H1 (cell line): ENCODE measurements at regions not wholly inside any gene's neighbourhood (a gene's known extent, or its start where the extent isn't known, plus 50 kb on each side); places are given as distances from the start of the nearest gene placed in this dataset.

ENCODE experiments used
- CTCF ChIA-PET: fragments of 300-600 bp; sonication (Branson Sonifier 250); formaldehyde crosslinking; loops from one replicate; lab custom pipeline; 2021; ENCODE audit not compliant: partially characterized antibody; lab: Charles Lee
- POLR2A ChIA-PET: fragments of 300-600 bp; sonication (Branson Sonifier 250); formaldehyde crosslinking; loops from one replicate; lab custom pipeline; 2021; ENCODE audit warnings: inconsistent platforms; ENCODE audit not compliant: partially characterized antibody; lab: Charles Lee
- DNase-seq, 2 experiments: peaks; one replicate each; pipeline versions ENCODE4 v3.0.0 to v3.0.0-alpha.2; 2010 to 2022; ENCODE audit warnings: low spot score in 2 of 2, low read depth in 1 of 2, mixed read lengths in 1 of 2
- FAIRE-seq: peaks from 2 replicates; lab custom pipeline; 2011; peaks lifted over from hg19 to GRCh38; lab: Jason Lieb, UNC
- H2AFZ ChIP-seq: 2 replicates; pipeline ENCODE4 v1.8.1; 2012; ENCODE audit warnings: low read length, inconsistent platforms
- H2AK5ac ChIP-seq: 2 replicates; pipeline ENCODE4 v1.6.1; 2013; ENCODE audit warnings: low read depth, low read length
- H2BK120ac ChIP-seq: replicated peaks from 2 replicates; pipeline ENCODE3; 2013; ENCODE audit warnings: low read depth, low read length, inconsistent platforms
- H2BK12ac ChIP-seq: 2 replicates; pipeline ENCODE4 v1.6.1; 2013; ENCODE audit warnings: low read depth, low read length
- H2BK15ac ChIP-seq: 2 replicates; pipeline ENCODE4 v1.6.1; 2013; ENCODE audit warnings: low read length
- H2BK20ac ChIP-seq: 2 replicates; pipeline ENCODE4 v1.6.1; 2013; ENCODE audit warnings: low read length
- H2BK5ac ChIP-seq: 2 replicates; pipeline ENCODE4 v1.6.1; 2013; ENCODE audit warnings: low read depth, low read length
- H3K14ac ChIP-seq: 2 replicates; pipeline ENCODE4 v1.6.1; 2013; ENCODE audit warnings: inconsistent platforms; ENCODE audit not compliant: insufficient read length
- H3K18ac ChIP-seq: 2 replicates; pipeline ENCODE4 v1.6.1; 2013; ENCODE audit warnings: low read length; ENCODE audit errors: extremely low read depth
- H3K23ac ChIP-seq: 2 replicates; pipeline ENCODE4 v1.6.1; 2013; ENCODE audit warnings: inconsistent platforms; ENCODE audit not compliant: insufficient read length
- H3K23me2 ChIP-seq: 2 replicates; pipeline ENCODE4 v1.6.1; 2013; ENCODE audit warnings: low read depth, low read length
- H3K27ac ChIP-seq: 2 replicates; pipeline ENCODE4 v1.6.1; 2011; ENCODE audit warnings: low read depth, low read length, inconsistent platforms
- H3K27me3 ChIP-seq, 4 experiments: replicated peaks in 1 of 4; 1 replicate in 1 of 4; 2 replicates in 3 of 4; pipeline versions ENCODE4 v1.6.1 to v1.8.1; 2011 to 2013; ENCODE audit warnings: low read length in 3 of 4, mild to moderate bottlenecking in 3 of 4, inconsistent platforms in 2 of 4, mixed read lengths in 2 of 4, moderate library complexity in 1 of 4; ENCODE audit not compliant: control insufficient read depth in 3 of 4, insufficient read depth in 3 of 4; ENCODE audit errors: extremely low read depth in 1 of 4
- H3K36me3 ChIP-seq, 4 experiments: 2 replicates each; pipeline versions ENCODE4 v1.6.1 to v1.8.1; 2011 to 2013; ENCODE audit warnings: mild to moderate bottlenecking in 4 of 4, low read length in 3 of 4, moderate library complexity in 2 of 4, control low read depth in 1 of 4, inconsistent platforms in 1 of 4; ENCODE audit not compliant: insufficient read depth in 4 of 4, control insufficient read depth in 2 of 4
- H3K4ac ChIP-seq: replicated peaks from 2 replicates; pipeline ENCODE3; 2013; ENCODE audit warnings: low read length, low read depth, mixed read lengths, inconsistent platforms; ENCODE audit not compliant: insufficient read length
- H3K4me1 ChIP-seq, 4 experiments: replicated peaks in 1 of 4; 1 replicate in 1 of 4; 2 replicates in 3 of 4; pipeline versions ENCODE4 v1.6.1 to v1.8.1; 2011 to 2013; ENCODE audit warnings: low read length in 3 of 4, inconsistent platforms in 2 of 4, mixed read lengths in 1 of 4; ENCODE audit not compliant: insufficient read depth in 4 of 4, control insufficient read depth in 3 of 4
- H3K4me2 ChIP-seq, 2 experiments: 2 replicates each; pipeline versions ENCODE4 v1.6.1 to v1.8.1; 2011 to 2013; ENCODE audit warnings: low read depth in 2 of 2, low read length in 2 of 2, control low read depth in 1 of 2, inconsistent platforms in 1 of 2, mild to moderate bottlenecking in 1 of 2; ENCODE audit not compliant: insufficient read depth in 1 of 2
- H3K4me3 ChIP-seq, 4 experiments: fragments of 200-600, 300-600 bp in 1 of 4; sonication (generic), shearing (Covaris generic), sonication (Bioruptor Twin) in 1 of 4; 2 replicates each; pipeline versions ENCODE4 v1.5.1 to v1.8.1; 2011 to 2016; ENCODE audit warnings: low read length in 4 of 4, low read depth in 3 of 4, control low read depth in 2 of 4, inconsistent platforms in 2 of 4, mild to moderate bottlenecking in 2 of 4, mixed read lengths in 1 of 4, moderate library complexity in 1 of 4; ENCODE audit not compliant: insufficient read depth in 2 of 4; ENCODE audit errors: extremely low read depth in 1 of 4
- H3K56ac ChIP-seq: replicated peaks from 2 replicates; pipeline ENCODE3; 2013; ENCODE audit warnings: low read depth, mild to moderate bottlenecking, mixed read lengths, low read length, inconsistent platforms; ENCODE audit not compliant: insufficient read length
- H3K79me1 ChIP-seq: 2 replicates; pipeline ENCODE4 v1.6.1; 2013; ENCODE audit warnings: low read depth, low read length, control low read depth
- H3K79me2 ChIP-seq, 2 experiments: 2 replicates each; pipeline versions ENCODE4 v1.6.1 to v1.8.1; 2012 to 2013; ENCODE audit warnings: low read length in 2 of 2, mild to moderate bottlenecking in 2 of 2, inconsistent platforms in 1 of 2; ENCODE audit not compliant: insufficient read depth in 2 of 2, control insufficient read depth in 1 of 2
- H3K9ac ChIP-seq, 4 experiments: replicated peaks in 1 of 4; 1 replicate in 1 of 4; 2 replicates in 3 of 4; pipeline versions ENCODE4 v1.6.1 to v1.8.1; 2011 to 2013; ENCODE audit warnings: low read depth in 3 of 4, low read length in 3 of 4, control low read depth in 2 of 4, mild to moderate bottlenecking in 2 of 4, moderate library complexity in 2 of 4, inconsistent platforms in 1 of 4; ENCODE audit errors: extremely low read depth in 1 of 4
- H3K9me3 ChIP-seq, 2 experiments: 2 replicates each; pipeline versions ENCODE4 v1.6.1 to v1.8.1; 2012 to 2013; ENCODE audit warnings: mild to moderate bottlenecking in 2 of 2, moderate library complexity in 2 of 2, control low read depth in 1 of 2, inconsistent platforms in 1 of 2, low read depth in 1 of 2, low read length in 1 of 2, mixed read lengths in 1 of 2; ENCODE audit not compliant: insufficient read depth in 2 of 2
- H4K20me1 ChIP-seq, 2 experiments: replicated peaks in 1 of 2; 2 replicates each; pipeline versions ENCODE3 to v1.8.1; 2011 to 2013; ENCODE audit warnings: inconsistent platforms in 2 of 2, low read length in 2 of 2, mild to moderate bottlenecking in 1 of 2; ENCODE audit not compliant: insufficient read depth in 2 of 2, control insufficient read depth in 1 of 2
- H4K5ac ChIP-seq: 2 replicates; pipeline ENCODE4 v1.6.1; 2013; ENCODE audit warnings: low read length, low read depth, mixed read lengths, inconsistent platforms; ENCODE audit not compliant: insufficient read length
- H4K8ac ChIP-seq: 2 replicates; pipeline ENCODE4 v1.8.0; 2013; ENCODE audit warnings: mild to moderate bottlenecking, moderate library complexity, low read length, inconsistent platforms; ENCODE audit not compliant: insufficient read depth; ENCODE audit errors: extremely low read depth
- H4K91ac ChIP-seq: replicated peaks from 2 replicates; pipeline ENCODE3; 2013; ENCODE audit warnings: low read length, mixed read lengths, inconsistent platforms; ENCODE audit not compliant: insufficient read length
- BCL11A ChIP-seq, 2 experiments: IDR thresholded peaks; one replicate each; pipeline ENCODE4 v1.6.1; 2011; ENCODE audit warnings: low read depth in 2 of 2, low read length in 2 of 2, mild to moderate bottlenecking in 2 of 2
- CEBPB ChIP-seq: IDR thresholded peaks from 2 replicates; pipeline ENCODE4 v1.6.1; 2012; ENCODE audit warnings: low read depth, low read length
- FOSL1 ChIP-seq: IDR thresholded peaks from 2 replicates; pipeline ENCODE4 v1.6.1; 2011; ENCODE audit warnings: mild to moderate bottlenecking, low read depth, low read length, moderate library complexity; ENCODE audit not compliant: insufficient read depth
- KDM5A ChIP-seq: fragments of 200-600 bp; IDR thresholded peaks from 2 replicates; pipeline ENCODE4 v1.7.1; 2012; ENCODE audit warnings: mild to moderate bottlenecking, low read length, inconsistent platforms, mixed read lengths
- NANOG ChIP-seq: IDR thresholded peaks from 2 replicates; pipeline ENCODE4 v1.6.1; 2011; ENCODE audit warnings: low read length, low read depth, mild to moderate bottlenecking, inconsistent platforms; ENCODE audit not compliant: insufficient read depth, poor library complexity, severe bottlenecking
- POLR2AphosphoS5 ChIP-seq: IDR thresholded peaks from 2 replicates; pipeline ENCODE4 v1.6.1; 2011; ENCODE audit warnings: low read depth, low read length
- RFX5 ChIP-seq: IDR thresholded peaks from 2 replicates; pipeline ENCODE4 v1.6.1; 2011; ENCODE audit warnings: low read depth, low read length, improper control_type of control experiment, borderline replicate concordance
- TAF7 ChIP-seq: optimal IDR thresholded peaks from 2 replicates; pipeline ENCODE3; 2011; ENCODE audit warnings: low read depth, mild to moderate bottlenecking, inconsistent platforms, low read length, moderate library complexity, borderline replicate concordance
- TBP ChIP-seq: IDR thresholded peaks from 2 replicates; pipeline ENCODE4 v1.6.1; 2011; ENCODE audit warnings: low read depth, low read length, improper control_type of control experiment
- WGBS, 2 experiments: shearing (Covaris generic) in 1 of 2; methylation state at CpG; one replicate each; pipeline versions ENCODE4 v1.1.6 to v1.1.7; 2013 to 2015; ENCODE audit warnings: low lambda C conversion rate in 2 of 2, mixed read lengths in 2 of 2, inconsistent platforms in 1 of 2, low coverage in 1 of 2, missing lambda C conversion rate in 1 of 2; ENCODE audit not compliant: insufficient replicate concordance in 2 of 2, insufficient coverage in 1 of 2, insufficient read length in 1 of 2; ENCODE audit errors: extremely low coverage in 1 of 2, missing lambda C conversion rate in 1 of 2; 5-methylcytosine and 5-hydroxymethylcytosine counted together
- TF ChIP-seq, protein P1 (sequence below): IDR thresholded peaks from 2 replicates; pipeline ENCODE4 v1.6.1; 2012; ENCODE audit warnings: inconsistent platforms

GRCh38 chr3:70471464-70472342 is 159.3 kb upstream of the MDFIC2 start:
- H2BK15ac ChIP-seq, result no peak overlapping the region
- TF ChIP-seq CEBPB, result no peak
- TF ChIP-seq TAF7, result no peak
- TF ChIP-seq FOSL1, result no peak
- no peak for TF ChIP-seq RFX5
- TF ChIP-seq BCL11A (IDR thresholded peaks at IDR 0.05; ENCODE audit: low read depth in 2 of 2, low read length in 2 of 2), result no peak
- TF ChIP-seq NANOG, result no peak
- no peak for TF ChIP-seq TBP
- no peak for TF ChIP-seq KDM5A
- TF ChIP-seq, protein P1, sequence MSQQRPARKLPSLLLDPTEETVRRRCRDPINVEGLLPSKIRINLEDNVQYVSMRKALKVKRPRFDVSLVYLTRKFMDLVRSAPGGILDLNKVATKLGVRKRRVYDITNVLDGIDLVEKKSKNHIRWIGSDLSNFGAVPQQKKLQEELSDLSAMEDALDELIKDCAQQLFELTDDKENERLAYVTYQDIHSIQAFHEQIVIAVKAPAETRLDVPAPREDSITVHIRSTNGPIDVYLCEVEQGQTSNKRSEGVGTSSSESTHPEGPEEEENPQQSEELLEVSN, result no peak
- TF ChIP-seq POLR2AphosphoS5, result no peak
- DNase-seq (no peak), FAIRE-seq (no peak)
- no peak overlapping the region for H2BK120ac ChIP-seq
- peaks cover 0 to 5% of the 10 kb centered on the region in 2 experiments; a peak in 1 of 4 replicates for H3K9me3 ChIP-seq
- ChIA-PET POLR2A (no interaction called here), CTCF (no interaction called here)
- H4K91ac ChIP-seq, result no peak overlapping the region
- no peaks in the 10 kb centered on the region for H4K20me1 ChIP-seq
- no peak overlapping the region for H3K4ac ChIP-seq
- no peaks in the 10 kb centered on the region for H3K79me2 ChIP-seq
- H4K8ac ChIP-seq, result no peak overlapping the region
- H3K4me1 ChIP-seq, result peaks cover 0 to 2% (median 0%) of the 10 kb centered on the region in 4 experiments; a peak in 1 of 7 replicates
- no peak overlapping the region for H3K23ac ChIP-seq
- H2AFZ ChIP-seq, result no peak overlapping the region
- no peaks in the 10 kb centered on the region for H3K79me1 ChIP-seq
- no peak overlapping the region for H2AK5ac ChIP-seq
- H3K4me2 ChIP-seq, result no peak overlapping the region; a peak in 1 of 4 replicates
- no peak overlapping the region for H3K14ac ChIP-seq
- H3K27ac ChIP-seq, result no peak overlapping the region
- no peak overlapping the region for H2BK5ac ChIP-seq
- no peak overlapping the region for H3K56ac ChIP-seq
- 86% methylated on average over 4 of the region's 4 CpGs; no CpG with 5 or more reads in 1 of the 2 experiments for WGBS, 2 experiments
- H4K5ac ChIP-seq, result no peak overlapping the region
- no peak overlapping the region for H3K18ac ChIP-seq
- H3K27me3 ChIP-seq, result no peaks in the 10 kb centered on the region
- H3K9ac ChIP-seq, result no peak overlapping the region
- no peaks in the 10 kb centered on the region for H3K36me3 ChIP-seq
- no peak overlapping the region for H2BK12ac ChIP-seq
- no peak overlapping the region for H3K4me3 ChIP-seq
- no peaks in the 10 kb centered on the region for H3K23me2 ChIP-seq
- no peak overlapping the region for H2BK20ac ChIP-seq
